Mucosa of descending colon (tissue), 3 donors: ENCODE measurements at regions not wholly inside any gene's neighbourhood (a gene's known extent, or its start where the extent isn't known, plus 50 kb on each side); places are given as distances from the start of the nearest gene placed in this dataset.

Experiments used
- ATAC-seq: fragments of 200-7000 bp; cut with Tn5 transposase; one replicate; pipeline ENCODE4 v1.9.1; 2020; ENCODE audit warnings: mild to moderate bottlenecking, moderate library complexity
- DNase-seq, 3 donors: peaks; one replicate each; pipeline ENCODE4 v3.0.0-alpha.2; 2020
- H3K36me3 ChIP-seq: fragments of 200-600 bp; one replicate; pipeline ENCODE4 v1.8.0; 2021; ENCODE audit warnings: low read depth, mild to moderate bottlenecking
- H3K4me1 ChIP-seq: fragments of 200-600 bp; one replicate; pipeline ENCODE4 v1.8.0; 2021; ENCODE audit warnings: low read depth, mild to moderate bottlenecking
- H3K4me3 ChIP-seq: fragments of 200-600 bp; one replicate; pipeline ENCODE4 v1.8.0; 2021; ENCODE audit warnings: mild to moderate bottlenecking
- H3K9me3 ChIP-seq: fragments of 200-600 bp; one replicate; pipeline ENCODE4 v1.8.0; 2021; ENCODE audit warnings: mild to moderate bottlenecking
- CTCF ChIP-seq: fragments of 200-600 bp; IDR thresholded peaks from one replicate; pipeline ENCODE4 v1.8.0; 2022; ENCODE audit warnings: antibody characterized with exemption, mild to moderate bottlenecking
- intact Hi-C, 2 donors: fragments of 100-400 bp; cut with DNase I in 1 of 2; cut with micrococcal nuclease in 1 of 2; formaldehyde crosslinking; loops; one replicate each; pipeline versions ENCODE4 v1.11.0 to v1.11.1; 2022; cut with DNase I, micrococcal nuclease
- donor health status: DM: no; HTN: no; CAD: no; lungs with moderate emphysema.
- donor health status: DM: no; HTN: no; CAD: no.
- donor health status: DM: no; HTN: yes; CAD: no.

GRCh38 chr21:35843911-35844667, 216.2 kb downstream of the SETD4 start:
- ATAC-seq: no peak
- no peaks in the 10 kb centered on the region for H3K9me3 ChIP-seq
- intact Hi-C loops: no loop called here
- no peak for TF ChIP-seq CTCF
- no peak for DNase-seq
- H3K4me3 ChIP-seq: no peak overlapping the region
- no peaks in the 10 kb centered on the region for H3K36me3 ChIP-seq
- no peaks in the 10 kb centered on the region for H3K4me1 ChIP-seq

GRCh38 chr21:35840949-35841348, 219.4 kb downstream of the SETD4 start:
- Histone ChIP-seq H3K4me3 (no peak overlapping the region), H3K9me3 (no peaks in the 10 kb centered on the region), H3K4me1 (no peaks in the 10 kb centered on the region), H3K36me3 (no peaks in the 10 kb centered on the region)
- ATAC-seq (no peak), DNase-seq (no peak)
- intact Hi-C loops: no loop called here
- no peak for TF ChIP-seq CTCF

- TF ChIP-seq CTCF: peak; percentile 44
- intact Hi-C loops: no loop called here
- ATAC-seq: peak; percentile 66
- Histone ChIP-seq H3K9me3 (no peaks in the 10 kb centered on the region), H3K4me3 (no peak overlapping the region), H3K36me3 (no peaks in the 10 kb centered on the region), H3K4me1 (no peaks in the 10 kb centered on the region)
- peak in 1 of 3 donors; percentile 86 for DNase-seq
Observed at GRCh38 chr21:35840197-35840799, 220.0 kb downstream of the SETD4 start.

- Histone ChIP-seq H3K36me3 (no peaks in the 10 kb centered on the region), H3K4me3 (no peak overlapping the region), H3K9me3 (no peaks in the 10 kb centered on the region), H3K4me1 (no peaks in the 10 kb centered on the region)
- intact Hi-C loops: no loop called here
- DNase-seq: no peak
- no peak for TF ChIP-seq CTCF
- ATAC-seq: no peak
Observed at GRCh38 chr21:35838987-35839763, 221.2 kb downstream of the SETD4 start.

- no peak overlapping the region for H3K4me3 ChIP-seq
- ATAC-seq: no peak
Observed at GRCh38 chr21:35838350-35838749, 222.0 kb downstream of the SETD4 start.

More at GRCh38 chr21:35838350-35838749, 222.0 kb downstream of the SETD4 start:
- Histone ChIP-seq H3K4me1 (no peaks in the 10 kb centered on the region), H3K36me3 (no peaks in the 10 kb centered on the region), H3K9me3 (no peaks in the 10 kb centered on the region)
- intact Hi-C loops: no loop called here
- no peak for DNase-seq
- TF ChIP-seq CTCF: no peak
